GM12878 (cell line): ENCODE measurements at regions not wholly inside any gene's neighbourhood (a gene's known extent, or its start where the extent isn't known, plus 50 kb on each side); places are given as distances from the start of the nearest gene placed in this dataset.

Source experiments
- ATAC-seq: fragments of 200-7000 bp; cut with Tn5 transposase; 3 replicates; pipeline ENCODE4 v1.9.1; 2020; ENCODE audit warnings: mild to moderate bottlenecking, moderate library complexity
- BruUV-seq: library from RNA; stranded (reverse); fragments of 400-500 nt; replicated peaks from 2 replicates; lab custom pipeline; 2021; lab: Mats Ljungman, UMichigan
- CTCF ChIA-PET: fragments of 300-600 bp; sonication (Branson Sonifier 250); formaldehyde crosslinking; extraction: SDS; loops from one replicate; lab custom pipeline; 2021; ENCODE audit warnings: inconsistent platforms; lab: Yijun Ruan, JAX
- POLR2A ChIA-PET: fragments of 350-600 bp; formaldehyde crosslinking; extraction: SDS; loops from one replicate; lab custom pipeline; 2021; ENCODE audit warnings: inconsistent platforms; lab: Charles Lee
- RAD21 ChIA-PET: fragments of 300-600 bp; sonication (Branson Sonifier 250); formaldehyde crosslinking; loops from one replicate; lab custom pipeline; 2023; ENCODE audit warnings: antibody characterized with exemption; ENCODE audit not compliant: unreplicated experiment; lab: Charles Lee
- SMC1A ChIA-PET: fragments of 300-600 bp; sonication (Branson Sonifier 250); formaldehyde crosslinking; loops from one replicate; lab custom pipeline; 2023; ENCODE audit not compliant: unreplicated experiment, uncharacterized antibody; lab: Charles Lee
- DNase-seq: peaks from one replicate; pipeline ENCODE4 v3.0.0-alpha.2; 2011; ENCODE audit warnings: low read depth, low spot score
- FAIRE-seq: peaks from 3 replicates; lab custom pipeline; 2011; peaks lifted over from hg19 to GRCh38; lab: Jason Lieb, UNC
- H2AFZ ChIP-seq: 2 replicates; pipeline ENCODE4 v1.6.0; 2011; ENCODE audit warnings: low read depth, low read length, control low read depth; ENCODE audit not compliant: control insufficient read depth
- H3K27ac ChIP-seq: 2 replicates; pipeline ENCODE4 v1.5.1; 2011; ENCODE audit warnings: control low read depth; ENCODE audit not compliant: control insufficient read depth, insufficient read depth
- H3K27me3 ChIP-seq, 2 experiments: replicated peaks in 1 of 2; 2 replicates each; pipeline versions ENCODE4 v1.6.0 to v1.6.1; 2011; ENCODE audit warnings: low read length in 1 of 2; ENCODE audit not compliant: control insufficient read depth in 2 of 2, insufficient read depth in 2 of 2
- H3K36me3 ChIP-seq, 2 experiments: 2 replicates each; pipeline ENCODE4 v1.5.1; 2011; ENCODE audit warnings: low read length in 1 of 2; ENCODE audit not compliant: control insufficient read depth in 2 of 2, insufficient read depth in 2 of 2
- H3K4me1 ChIP-seq: 2 replicates; pipeline ENCODE4 v1.6.1; 2011; ENCODE audit warnings: mild to moderate bottlenecking, low read length, moderate library complexity, mixed read lengths; ENCODE audit not compliant: control insufficient read depth, insufficient read depth
- H3K4me2 ChIP-seq: 2 replicates; pipeline ENCODE4 v1.6.0; 2011; ENCODE audit warnings: control low read depth; ENCODE audit not compliant: control insufficient read depth, insufficient read depth
- H3K4me3 ChIP-seq: fragments of 200-600 bp; sonication (generic); 2 replicates; pipeline ENCODE4 v1.5.1; 2016
- H3K79me2 ChIP-seq: 2 replicates; pipeline ENCODE4 v1.6.0; 2011; ENCODE audit warnings: low read length; ENCODE audit not compliant: control insufficient read depth, insufficient read depth
- H3K9ac ChIP-seq: 2 replicates; pipeline ENCODE4 v1.8.0; 2011; ENCODE audit warnings: low read length, control low read depth, mixed read lengths; ENCODE audit not compliant: control insufficient read depth, insufficient read depth
- H3K9me3 ChIP-seq: replicated peaks from 3 replicates; pipeline ENCODE4 v1.5.1; 2011; ENCODE audit warnings: mild to moderate bottlenecking, low read length; ENCODE audit not compliant: control insufficient read depth, insufficient read depth
- H4K20me1 ChIP-seq: 2 replicates; pipeline ENCODE4 v1.6.0; 2011; ENCODE audit not compliant: control insufficient read depth, insufficient read depth
- MTA2 ChIP-seq: fragments of 450-650 bp; IDR thresholded peaks from 2 replicates; pipeline ENCODE4 v1.6.1; 2016; ENCODE audit warnings: low read depth, mild to moderate bottlenecking, moderate library complexity
- SMARCA5 ChIP-seq: fragments of 450-650 bp; IDR thresholded peaks from 2 replicates; pipeline ENCODE4 v1.6.1; 2017; ENCODE audit warnings: mild to moderate bottlenecking
- ZNF687 ChIP-seq: fragments of 450-650 bp; IDR thresholded peaks from 2 replicates; pipeline ENCODE4 v1.6.1; 2017; ENCODE audit warnings: mild to moderate bottlenecking, moderate library complexity
- WGBS: methylation state at CpG from one replicate; pipeline ENCODE4 v1.1.6; 2016; ENCODE audit warnings: low lambda C conversion rate; ENCODE audit not compliant: insufficient replicate concordance, insufficient coverage; ENCODE audit errors: missing lambda C conversion rate; 5-methylcytosine and 5-hydroxymethylcytosine counted together
- in situ Hi-C: fragments of 300-500 bp; cut with MboI; formaldehyde crosslinking; loops from 9 replicates; pipeline ENCODE4 v1.14.3; 2018; ENCODE audit warnings: mixed read lengths
- intact Hi-C: fragments of 100-400 bp; cut with micrococcal nuclease; formaldehyde crosslinking; loops from one replicate; pipeline ENCODE4 v1.14.2; 2022; ENCODE audit not compliant: unreplicated experiment
- TF ChIP-seq, protein P1 (sequence below): IDR thresholded peaks from 2 replicates; pipeline ENCODE4 v1.6.1; 2012; ENCODE audit warnings: low read depth, low read length, improper control_type of control experiment

GRCh38 chr2:9721344-9721743 lies 90.5 kb upstream of the YWHAQ start:
- no peaks in the 10 kb centered on the region for H3K27me3 ChIP-seq
- no peaks in the 10 kb centered on the region for H3K79me2 ChIP-seq
- no peaks in the 10 kb centered on the region for H4K20me1 ChIP-seq
- no peaks in the 10 kb centered on the region for H3K9me3 ChIP-seq
- no peak for DNase-seq
- CTCF ChIA-PET, result no interaction called here
- no peak overlapping the region for H3K4me3 ChIP-seq
- intact Hi-C loops (no loop called here), in situ Hi-C loops (no loop called here)
- WGBS, result 60% methylated on average over 7 of the region's 7 CpGs
- no peak for TF ChIP-seq MTA2
- TF ChIP-seq ZNF687, result no peak
- no peak for TF ChIP-seq SMARCA5
- TF ChIP-seq, protein P1, sequence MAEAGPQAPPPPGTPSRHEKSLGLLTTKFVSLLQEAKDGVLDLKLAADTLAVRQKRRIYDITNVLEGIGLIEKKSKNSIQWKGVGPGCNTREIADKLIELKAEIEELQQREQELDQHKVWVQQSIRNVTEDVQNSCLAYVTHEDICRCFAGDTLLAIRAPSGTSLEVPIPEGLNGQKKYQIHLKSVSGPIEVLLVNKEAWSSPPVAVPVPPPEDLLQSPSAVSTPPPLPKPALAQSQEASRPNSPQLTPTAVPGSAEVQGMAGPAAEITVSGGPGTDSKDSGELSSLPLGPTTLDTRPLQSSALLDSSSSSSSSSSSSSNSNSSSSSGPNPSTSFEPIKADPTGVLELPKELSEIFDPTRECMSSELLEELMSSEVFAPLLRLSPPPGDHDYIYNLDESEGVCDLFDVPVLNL, result no peak
- no peak for FAIRE-seq
- H3K4me2 ChIP-seq, result no peak overlapping the region
- no peak for ATAC-seq
- POLR2A ChIA-PET, result no interaction called here
- H3K9ac ChIP-seq, result no peak overlapping the region
- RAD21 ChIA-PET, result no interaction called here
- no peak overlapping the region for H2AFZ ChIP-seq
- no peak overlapping the region for H3K27ac ChIP-seq
- H3K36me3 ChIP-seq, result no peaks in the 10 kb centered on the region
- no peaks in the 10 kb centered on the region; the same call in 1 of the 2 replicates for H3K4me1 ChIP-seq
- SMC1A ChIA-PET, result no interaction called here
- BruUV-seq, result no TSS peak
